ENCODE measurements at regions not wholly inside any gene's neighbourhood (a gene's known extent, or its start where the extent isn't known, plus 50 kb on each side); places are given as distances from the start of the nearest gene placed in this dataset.

DNA sequence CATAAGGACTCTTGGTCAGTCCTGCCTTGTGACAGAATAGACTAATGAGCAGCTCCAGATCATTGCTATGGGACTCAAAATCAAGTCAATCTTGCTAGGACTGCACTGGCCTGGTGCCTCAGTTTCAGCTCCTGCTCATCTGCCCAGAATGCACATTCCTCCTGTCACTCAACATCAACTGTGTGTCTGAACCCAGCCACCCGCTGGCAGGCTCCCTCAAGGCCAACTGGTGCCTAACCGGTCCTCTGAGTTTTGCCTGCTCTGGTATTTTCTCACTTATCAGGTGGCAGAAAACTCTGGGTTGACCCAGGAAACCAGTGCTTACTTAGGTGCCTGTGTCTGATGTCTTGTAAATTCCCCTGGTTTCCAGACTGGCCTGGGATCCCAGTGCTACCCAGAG is 297.7 kb downstream of the DHX35 start:
- Histone ChIP-seq H3K27me3 (no peaks in the 10 kb centered on the region), H3K4me1 (peaks cover 0 to 10% (median 0%) of the 10 kb centered on the region in 9 donors), H3K9me3 (no peaks in the 10 kb centered on the region), H3K27ac (no peak overlapping the region), H3K36me3 (no peaks in the 10 kb centered on the region), H3K4me3 (no peak overlapping the region)
- TF ChIP-seq, protein P1, sequence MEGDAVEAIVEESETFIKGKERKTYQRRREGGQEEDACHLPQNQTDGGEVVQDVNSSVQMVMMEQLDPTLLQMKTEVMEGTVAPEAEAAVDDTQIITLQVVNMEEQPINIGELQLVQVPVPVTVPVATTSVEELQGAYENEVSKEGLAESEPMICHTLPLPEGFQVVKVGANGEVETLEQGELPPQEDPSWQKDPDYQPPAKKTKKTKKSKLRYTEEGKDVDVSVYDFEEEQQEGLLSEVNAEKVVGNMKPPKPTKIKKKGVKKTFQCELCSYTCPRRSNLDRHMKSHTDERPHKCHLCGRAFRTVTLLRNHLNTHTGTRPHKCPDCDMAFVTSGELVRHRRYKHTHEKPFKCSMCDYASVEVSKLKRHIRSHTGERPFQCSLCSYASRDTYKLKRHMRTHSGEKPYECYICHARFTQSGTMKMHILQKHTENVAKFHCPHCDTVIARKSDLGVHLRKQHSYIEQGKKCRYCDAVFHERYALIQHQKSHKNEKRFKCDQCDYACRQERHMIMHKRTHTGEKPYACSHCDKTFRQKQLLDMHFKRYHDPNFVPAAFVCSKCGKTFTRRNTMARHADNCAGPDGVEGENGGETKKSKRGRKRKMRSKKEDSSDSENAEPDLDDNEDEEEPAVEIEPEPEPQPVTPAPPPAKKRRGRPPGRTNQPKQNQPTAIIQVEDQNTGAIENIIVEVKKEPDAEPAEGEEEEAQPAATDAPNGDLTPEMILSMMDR (IDR thresholded peaks at IDR 0.05), result no peak
- 87 to 89% methylated on average over 2 of the region's 2 CpGs for WGBS, 2 donors
- DNase-seq (no peak), ATAC-seq (no peak)
- intact Hi-C loops (cut with DNase I), result loop anchor here in 6 of 10 donors (5.0 to 10.0 kb wide), 5 partner anchors 145 to 1705 kb away; partner anchors contain the start of gene MAFB (in 2 of the 6)

GRCh38 chr20:39259010-39259803 is 297.1 kb downstream of the DHX35 start:
- Histone ChIP-seq H3K4me1 (peaks cover 0 to 10% (median 0%) of the 10 kb centered on the region in 9 donors), H3K9me3 (no peaks in the 10 kb centered on the region), H3K36me3 (no peaks in the 10 kb centered on the region), H3K4me3 (no peak overlapping the region), H3K27ac (no peak overlapping the region), H3K27me3 (no peaks in the 10 kb centered on the region)
- DNase-seq (no peak), ATAC-seq (peak in 2 of 8 donors; percentile 49 to 59)
- TF ChIP-seq, protein P1 (IDR thresholded peaks at IDR 0.05), result no peak
- 52 to 54% methylated on average over 6 of the region's 6 CpGs for WGBS, 2 donors
- intact Hi-C loops (cut with DNase I), result no loop called here

GRCh38 chr20:39258253-39258652 is 296.1 kb downstream of the DHX35 start:
- 82 to 88% methylated on average over 4 of the region's 4 CpGs for WGBS, 2 donors
- Histone ChIP-seq H3K4me3 (no peak overlapping the region), H3K4me1 (peaks cover 0 to 10% (median 0%) of the 10 kb centered on the region in 9 donors), H3K9me3 (no peaks in the 10 kb centered on the region), H3K27me3 (no peaks in the 10 kb centered on the region), H3K36me3 (no peaks in the 10 kb centered on the region), H3K27ac (no peak overlapping the region)
- TF ChIP-seq, protein P1 (IDR thresholded peaks at IDR 0.05), result no peak
- ATAC-seq (no peak), DNase-seq (no peak)
- intact Hi-C loops (cut with DNase I), result no loop called here

- Histone ChIP-seq H3K36me3 (no peaks in the 10 kb centered on the region), H3K4me1 (no peaks in the 10 kb centered on the region), H3K27me3 (no peaks in the 10 kb centered on the region), H3K27ac (no peak overlapping the region), H3K9me3 (no peaks in the 10 kb centered on the region), H3K4me3 (no peak overlapping the region)
- WGBS, 2 donors, result 66 to 68% methylated on average over 9 of the region's 9 CpGs
- ATAC-seq (peak in 1 of 8 donors; percentile 16), DNase-seq (no peak)
- intact Hi-C loops (cut with DNase I), result no loop called here
- TF ChIP-seq, protein P1 (IDR thresholded peaks at IDR 0.05), result no peak
These were observed 291.1 kb downstream of the DHX35 start for GRCh38 chr20:39253051-39253755.
